ENCODE measurements at regions not wholly inside any gene's neighbourhood (a gene's known extent, or its start where the extent isn't known, plus 50 kb on each side); places are given as distances from the start of the nearest gene placed in this dataset.

DNA sequence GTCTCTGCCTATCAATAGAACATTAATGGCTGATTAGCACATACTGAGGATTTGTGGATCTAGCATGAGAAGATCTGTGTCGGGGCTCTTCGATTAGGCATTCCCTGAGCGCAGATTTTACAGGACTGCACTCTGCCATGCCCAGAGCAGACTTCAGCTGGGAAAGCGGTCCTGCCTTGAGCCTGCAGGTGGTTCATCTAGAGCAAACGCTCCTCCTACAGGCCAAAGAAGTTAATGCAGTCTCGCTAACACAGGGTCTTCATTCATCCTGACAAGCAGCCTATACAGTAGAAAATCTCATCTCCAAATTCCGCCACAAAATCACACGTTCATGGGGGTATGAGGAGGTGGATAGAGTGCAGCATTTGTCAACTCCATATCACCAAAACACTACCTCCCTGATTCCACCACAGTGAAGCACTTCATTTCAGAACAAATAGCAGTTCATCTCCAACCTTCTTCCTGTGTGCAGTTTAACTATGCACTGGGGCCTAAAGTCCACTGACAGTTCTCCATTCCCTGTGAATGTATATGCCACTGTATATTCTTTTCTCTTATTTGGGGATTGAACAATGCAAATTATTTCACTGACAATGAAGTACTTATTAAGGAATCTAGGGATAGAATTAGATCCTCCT, 405.8 kb downstream of the IGSF11 start:
- Histone ChIP-seq H3K9me3 (no peaks in the 10 kb centered on the region), H3K27me3 (ENCODE audit: insufficient read depth) (no peaks in the 10 kb centered on the region), H3K4me1 (ENCODE audit: control insufficient read depth in 1 of 2, insufficient read depth in 2 of 2, low read depth in 1 of 2, low read length in 1 of 2) (peaks cover 0 to 4% of the 10 kb centered on the region in 2 experiments; a peak in 2 of 4 replicates), H3K4me3 (ENCODE audit: low read depth in 2 of 2, low read length in 1 of 2) (no peak overlapping the region; a peak in 1 of 4 replicates), H3F3A (replicated peaks; ENCODE audit: insufficient read depth) (no peaks in the 10 kb centered on the region), H3K36me3 (replicated peaks in 1 of 2; ENCODE audit: control insufficient read depth in 1 of 2, insufficient read depth in 2 of 2, low read length in 1 of 2) (no peaks in the 10 kb centered on the region), H3K79me2 (ENCODE audit: insufficient read depth) (no peaks in the 10 kb centered on the region), H3K27ac (ENCODE audit: low read depth in 2 of 2, low read length in 1 of 2) (no peak overlapping the region), H3K9ac (no peak overlapping the region), H3K9me2 (no peaks in the 10 kb centered on the region), H3K4me2 (no peak overlapping the region), H2AFZ (ENCODE audit: low read depth) (no peak overlapping the region), H4K20me1 (ENCODE audit: insufficient read depth) (no peaks in the 10 kb centered on the region)
- ChIA-PET POLR2A (no interaction called here), CTCF (interaction anchor here (0.6 to 3.0 kb wide), 22 partner anchors 9 to 1609 kb away, joined by 3 to 25 read pairs (median 3); no protein-coding TSS in a partner anchor)
- DNase-seq, result peak; percentile 66
- 9% methylated on average over 5 of the region's 8 CpGs for WGBS (ENCODE audit: low lambda C conversion rate)
- TF ChIP-seq RFX5 (IDR thresholded peaks at IDR 0.05; ENCODE audit: low read length) (no peak), FOSL2 (IDR thresholded peaks at IDR 0.05; ENCODE audit: borderline replicate concordance, low read depth) (no peak), GATA2 (CRISPR knock-in tag; IDR thresholded peaks at IDR 0.05) (no peak), CHD2 (IDR thresholded peaks at IDR 0.05; ENCODE audit: low read length, partially characterized antibody) (peak; percentile 14), SIN3A (IDR thresholded peaks at IDR 0.05; ENCODE audit: borderline replicate concordance, low read depth, low read length) (no peak), IRF3 (IDR thresholded peaks at IDR 0.05; ENCODE audit: low read depth, low read length) (no peak), PBX3 (IDR thresholded peaks at IDR 0.05) (no peak), EZH2phosphoT487 (IDR thresholded peaks at IDR 0.05; ENCODE audit: borderline replicate concordance, low read depth) (no peak), FOXM1 (IDR thresholded peaks at IDR 0.05; ENCODE audit: low read depth) (no peak), ZBTB33 (IDR thresholded peaks at IDR 0.05; ENCODE audit: borderline replicate concordance, low read depth) (no peak), JUND (IDR thresholded peaks at IDR 0.05) (no peak), TAF1 (IDR thresholded peaks at IDR 0.05; ENCODE audit: borderline replicate concordance, low read depth, low read length) (no peak), GABPA (IDR thresholded peaks at IDR 0.05; ENCODE audit: low read depth) (no peak), RCOR1 (IDR thresholded peaks at IDR 0.05; ENCODE audit: low read length) (no peak), YY1 (IDR thresholded peaks at IDR 0.05; ENCODE audit: low read depth) (no peak), TEAD4 (IDR thresholded peaks at IDR 0.05; ENCODE audit: borderline replicate concordance, insufficient read depth) (no peak), POLR2AphosphoS5 (IDR thresholded peaks at IDR 0.05; ENCODE audit: low read depth, low read length) (no peak), REST (IDR thresholded peaks at IDR 0.05; ENCODE audit: low read depth, low read length) (no peak), CTCF (IDR thresholded peaks at IDR 0.05) (peak; percentile 77), FOXJ3 (CRISPR knock-in tag; IDR thresholded peaks at IDR 0.05) (no peak)
- TF ChIP-seq, protein P1, sequence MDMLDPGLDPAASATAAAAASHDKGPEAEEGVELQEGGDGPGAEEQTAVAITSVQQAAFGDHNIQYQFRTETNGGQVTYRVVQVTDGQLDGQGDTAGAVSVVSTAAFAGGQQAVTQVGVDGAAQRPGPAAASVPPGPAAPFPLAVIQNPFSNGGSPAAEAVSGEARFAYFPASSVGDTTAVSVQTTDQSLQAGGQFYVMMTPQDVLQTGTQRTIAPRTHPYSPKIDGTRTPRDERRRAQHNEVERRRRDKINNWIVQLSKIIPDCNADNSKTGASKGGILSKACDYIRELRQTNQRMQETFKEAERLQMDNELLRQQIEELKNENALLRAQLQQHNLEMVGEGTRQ (IDR thresholded peaks at IDR 0.05; ENCODE audit: borderline replicate concordance, low read depth, low read length), result no peak
- TF ChIP-seq, protein P2, sequence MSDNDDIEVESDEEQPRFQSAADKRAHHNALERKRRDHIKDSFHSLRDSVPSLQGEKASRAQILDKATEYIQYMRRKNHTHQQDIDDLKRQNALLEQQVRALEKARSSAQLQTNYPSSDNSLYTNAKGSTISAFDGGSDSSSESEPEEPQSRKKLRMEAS (IDR thresholded peaks at IDR 0.05; ENCODE audit: low read depth), result no peak
